OCI-M1 (cell line): ENCODE measurements at regions not wholly inside any gene's neighbourhood (a gene's known extent, or its start where the extent isn't known, plus 50 kb on each side); places are given as distances from the start of the nearest gene placed in this dataset.
"Not testable (repeated sequence)": the region's sequence is repeated elsewhere in the genome, so short reads cannot be mapped to it uniquely, and the experiment has no call there.

Experiments used
- DNase-seq: peaks from one replicate; lab custom pipeline; 2025; lab: John Stamatoyannopoulos, UW

GRCh38 chr3:146382386-146382785 lies 87.0 kb downstream of the PLSCR2 start:
- DNase-seq, result peak; percentile 30

GRCh38 chr3:146380046-146380445 lies 89.3 kb downstream of the PLSCR2 start:
- no peak for DNase-seq

GRCh38 chr3:146375219-146375618 lies 94.1 kb downstream of the PLSCR2 start:
- DNase-seq, result no peak

GRCh38 chr3:146374146-146374545 lies 95.2 kb downstream of the PLSCR2 start:
- no peak for DNase-seq

- DNase-seq, result no peak
Observed at GRCh38 chr3:146371902-146372301, 97.5 kb downstream of the PLSCR2 start.

GRCh38 chr3:146368882-146369523 lies 100.4 kb downstream of the PLSCR2 start:
- DNase-seq, result no peak

GRCh38 chr3:146359841-146360240 lies 108.9 kb upstream of the PLSCR4 start:
- DNase-seq, result no peak

GRCh38 chr3:146354421-146354820 lies 103.5 kb upstream of the PLSCR4 start:
- DNase-seq, result not testable (repeated sequence)

GRCh38 chr3:146350852-146351251 lies 99.9 kb upstream of the PLSCR4 start:
- no peak for DNase-seq

- no peak for DNase-seq
Observed at GRCh38 chr3:146345900-146346299, 95.0 kb upstream of the PLSCR4 start.

- DNase-seq, result no peak
Observed at GRCh38 chr3:146343551-146343950, 92.6 kb upstream of the PLSCR4 start.

- DNase-seq, result no peak
Observed at GRCh38 chr3:146342989-146343388, 92.1 kb upstream of the PLSCR4 start.

GRCh38 chr3:146339349-146339748 lies 88.4 kb upstream of the PLSCR4 start:
- no peak for DNase-seq

- DNase-seq, result no peak
Observed at GRCh38 chr3:146337991-146338390, 87.1 kb upstream of the PLSCR4 start.

GRCh38 chr3:146335386-146335785 lies 84.5 kb upstream of the PLSCR4 start:
- no peak for DNase-seq

GRCh38 chr3:146334151-146334550 lies 83.2 kb upstream of the PLSCR4 start:
- DNase-seq, result peak; percentile 34

- DNase-seq, result no peak
Observed at GRCh38 chr3:146331967-146332366, 81.1 kb upstream of the PLSCR4 start.

GRCh38 chr3:146326875-146327543 lies 76.1 kb upstream of the PLSCR4 start:
- peak; percentile 83 for DNase-seq

GRCh38 chr3:146325170-146325569 lies 74.3 kb upstream of the PLSCR4 start:
- no peak for DNase-seq

- DNase-seq, result no peak
Observed at GRCh38 chr3:146322216-146322817, 71.4 kb upstream of the PLSCR4 start.

- DNase-seq, result no peak
Observed at GRCh38 chr3:146314871-146315270, 64.0 kb upstream of the PLSCR4 start.

- no peak for DNase-seq
Observed at GRCh38 chr3:146313746-146314111, 62.8 kb upstream of the PLSCR4 start.

- no peak for DNase-seq
Observed at GRCh38 chr3:146313031-146313745, 62.3 kb upstream of the PLSCR4 start.
